IPS DF 6.9 (cell line): ENCODE measurements at regions not wholly inside any gene's neighbourhood (a gene's known extent, or its start where the extent isn't known, plus 50 kb on each side); places are given as distances from the start of the nearest gene placed in this dataset.
"Not testable (repeated sequence)": the region's sequence is repeated elsewhere in the genome, so short reads cannot be mapped to it uniquely, and the experiment has no call there.

Source experiments
- DNase-seq: peaks from one replicate; pipeline ENCODE4 v3.0.0-alpha.2; 2013; ENCODE audit warnings: low read depth, low spot score
- H3K27ac ChIP-seq: one replicate; pipeline ENCODE4 v1.5.1; 2013; ENCODE audit warnings: low read length, control low read depth
- H3K27me3 ChIP-seq: 2 replicates; pipeline ENCODE4 v1.6.1; 2013; ENCODE audit warnings: mild to moderate bottlenecking, low read length; ENCODE audit not compliant: control insufficient read depth, insufficient read depth
- H3K36me3 ChIP-seq: 2 replicates; pipeline ENCODE4 v1.6.1; 2013; ENCODE audit warnings: low read length; ENCODE audit not compliant: control insufficient read depth, insufficient read depth
- H3K4me1 ChIP-seq: 2 replicates; pipeline ENCODE4 v1.6.1; 2013; ENCODE audit warnings: low read length; ENCODE audit not compliant: control insufficient read depth, insufficient read depth
- H3K4me3 ChIP-seq: 2 replicates; pipeline ENCODE4 v1.5.1; 2013; ENCODE audit warnings: mild to moderate bottlenecking, low read length
- H3K9me3 ChIP-seq: 2 replicates; pipeline ENCODE4 v1.6.1; 2013; ENCODE audit warnings: low read length, inconsistent platforms; ENCODE audit not compliant: control insufficient read depth, insufficient read depth
- WGBS: extraction: QIAGEN DNeasy Blood & Tissue Kit; methylation state at CpG from one replicate; pipeline ENCODE4 v1.1.7; 2013; ENCODE audit warnings: mixed read lengths, missing lambda C conversion rate; ENCODE audit not compliant: insufficient read length, insufficient coverage; 5-methylcytosine and 5-hydroxymethylcytosine counted together

DNA sequence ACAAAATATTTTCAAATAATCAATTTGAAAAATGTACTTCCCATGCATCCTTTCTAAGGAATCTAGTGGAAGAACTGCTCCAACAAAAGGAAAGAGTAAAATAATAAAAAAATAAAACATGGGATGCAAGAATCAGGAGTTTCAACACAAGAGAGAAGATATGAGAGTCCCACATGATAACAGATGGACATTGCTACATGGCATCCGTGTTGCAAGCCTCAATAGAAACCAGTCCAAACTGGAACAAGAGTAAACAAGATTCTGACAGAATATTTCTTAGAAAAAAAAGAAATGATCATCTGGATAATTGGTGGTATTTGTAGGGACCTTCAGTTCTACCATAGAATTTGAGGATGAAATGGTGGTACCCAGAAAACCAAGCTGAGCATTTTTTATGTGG is 186.8 kb downstream of the FRK start:
- Histone ChIP-seq H3K27ac (no peak overlapping the region), H3K4me3 (no peak overlapping the region), H3K27me3 (no peaks in the 10 kb centered on the region), H3K9me3 (no peaks in the 10 kb centered on the region), H3K4me1 (no peaks in the 10 kb centered on the region), H3K36me3 (no peaks in the 10 kb centered on the region)
- WGBS = no CpG with 5 or more reads among the region's 1 CpG
- no peak for DNase-seq

DNA sequence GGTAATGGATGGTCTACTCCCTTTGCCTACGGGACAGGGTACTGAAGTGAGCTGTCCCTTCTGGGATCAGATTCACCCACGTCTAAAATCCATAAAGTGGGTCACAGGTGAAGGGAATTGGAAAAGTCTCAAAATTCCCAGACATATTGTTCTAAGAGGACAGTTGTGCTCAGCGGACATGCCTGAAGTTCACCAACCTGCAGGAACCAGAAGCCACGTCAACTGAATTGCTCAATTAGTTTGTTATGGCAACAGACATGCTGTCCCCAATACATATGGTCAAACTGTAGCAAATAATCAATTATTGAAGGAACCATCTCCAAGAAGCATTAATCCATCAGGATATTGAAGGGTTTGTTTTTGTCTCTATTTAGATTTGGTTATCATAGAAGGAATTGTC is 190.2 kb downstream of the FRK start:
- no CpG with 5 or more reads among the region's 4 CpGs for WGBS
- DNase-seq = no peak

DNA sequence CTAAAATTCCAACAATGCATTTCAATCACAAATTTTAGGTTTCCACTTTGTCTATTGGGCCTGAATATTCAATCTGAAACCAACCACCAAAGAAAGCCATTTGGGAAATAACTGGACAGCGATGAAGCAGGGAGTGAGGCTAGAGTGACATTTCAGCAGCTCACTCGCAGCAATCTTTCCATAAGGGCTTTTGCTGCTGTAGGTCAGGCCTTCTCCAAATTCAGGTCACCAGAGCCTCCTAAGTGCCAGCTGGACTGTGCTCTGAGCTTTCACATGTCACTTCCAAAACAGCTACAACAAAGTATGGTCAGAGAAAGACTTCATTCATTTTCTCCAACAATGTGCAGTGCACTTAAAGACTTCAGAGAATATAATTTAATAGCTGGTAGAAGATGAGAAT is 194.8 kb downstream of the FRK start:
- H3K9me3 ChIP-seq = no peaks in the 10 kb centered on the region
- no peaks in the 10 kb centered on the region for H3K27me3 ChIP-seq
- no CpG with 5 or more reads among the region's 2 CpGs for WGBS
- H3K4me3 ChIP-seq = no peak overlapping the region
- H3K27ac ChIP-seq = no peak overlapping the region
- no peak for DNase-seq
- H3K36me3 ChIP-seq = no peaks in the 10 kb centered on the region
- no peaks in the 10 kb centered on the region for H3K4me1 ChIP-seq

More for the DNA sequence above, 190.2 kb downstream of the FRK start:
- Histone ChIP-seq H3K27ac (no peak overlapping the region), H3K36me3 (no peaks in the 10 kb centered on the region), H3K4me3 (no peak overlapping the region), H3K9me3 (no peaks in the 10 kb centered on the region), H3K27me3 (no peaks in the 10 kb centered on the region), H3K4me1 (no peaks in the 10 kb centered on the region)

DNA sequence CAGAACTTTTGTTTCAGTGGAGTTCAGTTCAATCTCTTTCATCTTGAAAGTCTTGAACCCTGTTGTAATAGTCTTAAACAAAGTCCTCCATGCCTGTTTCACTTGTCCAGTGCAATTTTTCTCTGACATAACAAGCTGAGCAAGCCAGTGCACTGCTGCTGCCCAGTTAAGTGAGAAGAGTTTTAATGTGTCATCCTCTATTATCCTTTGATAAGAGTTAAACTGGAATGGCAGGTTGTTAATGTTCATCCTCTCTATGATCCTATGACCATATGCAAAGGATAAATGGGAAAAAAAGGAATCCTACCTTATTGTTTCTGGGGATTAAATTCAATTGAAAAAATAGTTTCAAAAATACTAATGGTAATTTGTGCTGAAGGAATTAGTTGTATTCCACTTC is 197.5 kb downstream of the FRK start:
- H3K4me1 ChIP-seq = no peaks in the 10 kb centered on the region
- DNase-seq = no peak
- H3K27me3 ChIP-seq = no peaks in the 10 kb centered on the region

DNA sequence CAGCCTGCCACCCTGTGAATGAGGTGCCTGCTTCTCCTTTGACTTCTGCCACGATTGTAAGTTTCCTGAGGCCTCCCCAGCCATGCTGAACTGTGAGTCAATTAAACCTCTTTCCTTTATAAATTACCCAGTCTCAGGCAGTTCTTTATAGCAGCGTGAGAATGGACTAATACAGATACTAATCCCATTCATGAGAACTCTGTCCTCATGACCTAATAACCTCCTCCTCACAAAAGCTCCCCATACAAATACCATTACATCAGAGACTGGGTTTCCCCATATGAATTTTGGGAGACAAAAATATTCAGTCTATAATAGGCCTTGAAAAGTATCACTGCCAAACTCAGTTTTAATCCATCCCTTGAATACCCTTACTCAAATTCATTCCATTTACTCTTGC is 199.0 kb downstream of the FRK start:
- DNase-seq, H3K27ac ChIP-seq, H3K36me3 ChIP-seq, H3K27me3 ChIP-seq, H3K4me1 ChIP-seq, H3K9me3 ChIP-seq, H3K4me3 ChIP-seq: not testable (repeated sequence)
- WGBS = no CpG with 5 or more reads among the region's 2 CpGs

More for the DNA sequence above, 197.5 kb downstream of the FRK start:
- Histone ChIP-seq H3K9me3 (no peaks in the 10 kb centered on the region), H3K4me3 (no peak overlapping the region), H3K27ac (no peak overlapping the region), H3K36me3 (no peaks in the 10 kb centered on the region)

DNA sequence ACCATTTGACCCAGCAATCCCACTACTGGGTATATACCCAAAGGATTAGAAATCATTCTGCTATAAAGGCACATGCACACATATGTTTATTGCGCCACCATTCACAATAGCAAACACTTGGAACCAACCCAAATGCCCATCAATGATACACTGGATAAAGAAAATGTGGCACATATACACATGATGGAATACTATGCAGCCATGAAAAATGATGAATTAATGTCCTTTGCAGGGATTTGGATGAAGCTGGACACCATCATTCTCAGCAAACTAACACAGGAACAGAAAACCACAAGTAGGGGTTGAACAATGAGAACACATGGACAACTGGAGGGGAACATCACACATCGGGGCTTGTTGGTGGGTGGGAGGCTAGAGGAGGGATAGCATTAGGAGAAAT is 201.1 kb downstream of the FRK start:
- whole genome bisulfite sequencing = no CpG with 5 or more reads among the region's 2 CpGs
- H3K4me1 ChIP-seq, H3K27me3 ChIP-seq, DNase-seq, H3K9me3 ChIP-seq, H3K4me3 ChIP-seq, H3K27ac ChIP-seq, H3K36me3 ChIP-seq: not testable (repeated sequence)

DNA sequence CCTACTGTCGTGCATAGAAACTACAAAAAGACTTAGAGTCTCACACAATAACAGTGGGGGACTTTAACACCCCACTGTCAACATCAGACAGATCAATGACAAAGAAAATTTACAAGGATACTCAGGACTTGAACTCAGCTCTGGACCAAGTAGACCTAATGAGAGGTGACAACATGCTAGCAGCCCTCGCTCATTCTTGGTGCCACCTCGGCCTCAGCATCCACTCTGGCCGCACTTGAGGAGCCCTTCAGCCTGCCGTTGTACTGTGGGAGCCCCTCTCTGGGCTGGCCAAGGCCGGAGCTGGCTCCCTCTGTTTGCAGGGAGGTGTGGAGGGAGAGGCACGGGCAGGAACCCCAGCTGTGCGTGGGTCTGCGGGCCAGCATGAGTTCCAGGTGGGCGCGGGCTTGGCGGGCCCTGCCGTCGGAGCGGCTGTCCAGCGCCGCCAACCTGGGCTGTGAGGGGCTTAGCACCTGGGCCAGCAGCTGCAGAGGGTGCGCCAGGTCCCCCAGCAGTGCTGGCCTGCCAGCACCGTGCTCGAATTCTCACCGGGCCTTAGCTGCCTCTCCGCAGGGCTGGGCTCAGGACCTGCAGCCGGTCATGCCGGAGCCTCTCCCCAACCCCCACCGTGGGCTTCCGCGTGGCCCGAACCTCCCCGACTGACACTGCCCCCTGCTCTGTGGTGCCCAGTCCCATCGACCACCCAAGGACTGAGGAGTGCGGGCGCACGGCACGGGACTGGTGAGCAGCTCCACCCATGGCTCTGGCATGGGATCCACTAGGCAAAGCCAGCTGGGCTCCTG is 205.6 kb downstream of the FRK start:
- DNase-seq = no peak
- H3K27ac ChIP-seq = no peak overlapping the region
- no peaks in the 10 kb centered on the region; the same call in 1 of the 2 replicates for H3K9me3 ChIP-seq
- no peaks in the 10 kb centered on the region for H3K4me1 ChIP-seq
- H3K36me3 ChIP-seq = no peaks in the 10 kb centered on the region
- H3K4me3 ChIP-seq = no peak overlapping the region
- no peaks in the 10 kb centered on the region for H3K27me3 ChIP-seq
- no CpG with 5 or more reads among the region's 34 CpGs for WGBS

DNA sequence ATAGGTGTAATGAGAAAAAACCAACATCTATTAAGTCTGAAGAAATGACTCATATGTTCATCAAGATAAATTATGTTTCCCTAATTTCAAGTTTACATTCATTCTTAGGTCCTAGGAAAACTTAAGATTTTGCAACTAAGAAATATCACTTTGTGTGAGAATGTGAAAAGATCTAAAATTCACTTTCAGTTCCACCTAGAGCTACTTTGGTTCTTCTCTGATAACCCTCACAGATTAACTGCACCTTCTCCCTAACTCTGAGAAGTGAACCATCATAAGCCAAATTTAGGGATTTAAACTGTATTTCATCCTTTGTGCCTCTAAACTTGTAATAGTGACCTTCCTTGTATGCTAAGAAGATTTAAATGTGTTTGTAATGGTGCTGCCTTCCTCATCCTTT is 213.0 kb downstream of the FRK start:
- no peak overlapping the region for H3K27ac ChIP-seq
- H3K9me3 ChIP-seq = no peaks in the 10 kb centered on the region
- H3K27me3 ChIP-seq = no peaks in the 10 kb centered on the region
- DNase-seq = no peak
- H3K36me3 ChIP-seq = no peaks in the 10 kb centered on the region
- no peak overlapping the region for H3K4me3 ChIP-seq
- no peaks in the 10 kb centered on the region for H3K4me1 ChIP-seq

DNA sequence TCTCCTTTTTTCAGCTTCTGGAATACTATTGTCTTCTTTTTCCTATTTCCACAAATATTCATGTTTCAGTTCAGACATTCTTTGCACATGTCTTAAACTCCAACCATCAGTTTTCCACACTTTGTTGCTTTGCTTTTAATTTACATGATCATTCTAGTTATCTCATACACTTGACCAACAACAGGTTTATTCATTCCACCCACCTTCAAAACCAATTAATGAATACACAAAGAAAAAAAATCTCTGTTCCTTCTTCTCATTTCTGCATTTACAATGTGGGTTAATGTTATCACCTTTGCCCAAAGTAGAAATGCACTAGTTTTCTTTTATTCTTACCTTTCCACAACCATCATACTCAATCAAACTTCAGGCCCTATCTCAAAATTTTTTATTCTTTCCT is 216.7 kb downstream of the FRK start:
- H3K4me1 ChIP-seq = no peaks in the 10 kb centered on the region
- no peaks in the 10 kb centered on the region for H3K27me3 ChIP-seq
- no peak overlapping the region for H3K27ac ChIP-seq
- no peaks in the 10 kb centered on the region for H3K36me3 ChIP-seq
- DNase-seq = no peak
- H3K9me3 ChIP-seq = no peaks in the 10 kb centered on the region
- H3K4me3 ChIP-seq = no peak overlapping the region

DNA sequence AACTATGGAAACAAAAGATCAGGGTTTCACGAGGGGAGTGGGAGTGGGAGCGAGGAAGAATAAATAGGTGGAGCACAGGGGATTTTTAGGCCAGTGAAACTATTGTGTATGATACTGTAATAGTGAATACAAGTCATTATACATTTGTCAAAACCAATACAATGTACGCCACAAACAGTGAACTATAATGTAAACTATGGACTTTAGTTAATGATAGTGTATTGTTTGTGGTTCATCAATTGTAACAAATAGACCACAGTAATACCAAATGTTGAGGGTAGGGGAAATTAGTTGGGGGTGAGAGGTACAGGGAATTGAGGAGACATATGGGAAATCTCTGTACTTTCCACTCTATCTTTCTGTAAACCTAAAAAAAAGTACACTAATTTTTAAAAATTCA is 218.4 kb downstream of the FRK start:
- DNase-seq = no peak
- no CpG with 5 or more reads among the region's 3 CpGs for WGBS

DNA sequence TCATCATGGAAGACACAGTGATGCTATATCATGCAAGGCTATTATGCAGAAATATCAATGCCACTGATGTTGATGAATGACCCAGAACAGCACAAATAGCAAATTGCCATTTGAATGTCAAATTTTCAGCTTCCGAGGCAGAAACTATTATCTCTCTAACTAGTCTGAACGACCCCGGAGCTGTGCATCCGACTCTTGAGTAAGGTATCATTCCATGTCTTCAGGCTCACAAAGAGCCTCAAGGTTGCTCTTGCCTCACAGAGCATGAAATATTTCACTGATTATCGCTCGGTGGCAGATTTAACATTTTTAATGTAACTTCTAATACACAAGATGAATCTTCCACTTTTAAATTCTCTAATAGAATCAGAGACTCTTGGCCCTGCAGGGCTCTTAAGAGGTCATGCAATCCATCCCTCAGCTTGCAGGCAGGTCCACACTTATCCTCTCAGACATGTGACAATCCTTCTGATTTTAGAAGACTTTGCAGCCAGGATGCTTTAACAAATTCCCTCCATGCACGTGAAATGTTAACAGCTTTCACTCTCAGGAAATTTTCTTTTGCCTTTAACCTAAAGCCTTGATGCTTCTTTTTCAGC is 221.0 kb downstream of the FRK start:
- no CpG with 5 or more reads among the region's 7 CpGs for WGBS
- Histone ChIP-seq H3K36me3 (no peaks in the 10 kb centered on the region), H3K27me3 (no peaks in the 10 kb centered on the region), H3K27ac (no peak overlapping the region), H3K4me1 (no peaks in the 10 kb centered on the region), H3K9me3 (no peaks in the 10 kb centered on the region), H3K4me3 (no peak overlapping the region)
- DNase-seq = no peak

More for the DNA sequence above, 218.4 kb downstream of the FRK start:
- Histone ChIP-seq H3K9me3 (no peaks in the 10 kb centered on the region), H3K27ac (no peak overlapping the region), H3K27me3 (no peaks in the 10 kb centered on the region), H3K4me1 (no peaks in the 10 kb centered on the region), H3K4me3 (no peak overlapping the region), H3K36me3 (no peaks in the 10 kb centered on the region)
